T1000 (cell line): ENCODE measurements at regions not wholly inside any gene's neighbourhood (a gene's known extent, or its start where the extent isn't known, plus 50 kb on each side); places are given as distances from the start of the nearest gene placed in this dataset.

Experiments used
- DNase-seq: peaks from one replicate; lab custom pipeline; 2025; ENCODE audit warnings: mixed read lengths; lab: John Stamatoyannopoulos, UW

GRCh38 chr1:201708691-201709090, 120.3 kb upstream of the IPO9 start:
- DNase-seq = no peak

GRCh38 chr1:201709564-201710295, 119.2 kb upstream of the IPO9 start:
- DNase-seq = peak; percentile 57

GRCh38 chr1:201710632-201711597, 118.0 kb upstream of the IPO9 start:
- DNase-seq = no peak

DNA sequence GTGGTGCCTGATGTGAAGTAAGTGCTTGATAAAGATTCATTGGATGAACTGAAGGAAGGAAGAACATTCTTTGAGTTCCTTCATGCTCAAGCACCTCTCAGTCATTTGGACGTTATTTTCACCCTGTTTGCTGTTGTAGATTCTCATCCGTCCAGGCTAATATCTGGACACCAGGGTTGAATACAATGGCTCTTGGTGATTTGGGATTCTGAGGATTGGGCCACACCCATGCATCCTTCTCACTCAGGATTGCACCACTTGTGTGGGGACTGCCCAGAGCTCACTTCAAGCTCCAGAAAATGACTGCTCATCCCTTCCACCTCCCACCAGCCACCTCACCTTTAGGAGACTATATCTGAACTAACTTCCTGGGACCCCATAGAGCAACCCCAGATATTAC, 117.1 kb upstream of the IPO9 start:
- DNase-seq = no peak

GRCh38 chr1:201712387-201713085, 116.4 kb upstream of the IPO9 start:
- DNase-seq = no peak

DNA sequence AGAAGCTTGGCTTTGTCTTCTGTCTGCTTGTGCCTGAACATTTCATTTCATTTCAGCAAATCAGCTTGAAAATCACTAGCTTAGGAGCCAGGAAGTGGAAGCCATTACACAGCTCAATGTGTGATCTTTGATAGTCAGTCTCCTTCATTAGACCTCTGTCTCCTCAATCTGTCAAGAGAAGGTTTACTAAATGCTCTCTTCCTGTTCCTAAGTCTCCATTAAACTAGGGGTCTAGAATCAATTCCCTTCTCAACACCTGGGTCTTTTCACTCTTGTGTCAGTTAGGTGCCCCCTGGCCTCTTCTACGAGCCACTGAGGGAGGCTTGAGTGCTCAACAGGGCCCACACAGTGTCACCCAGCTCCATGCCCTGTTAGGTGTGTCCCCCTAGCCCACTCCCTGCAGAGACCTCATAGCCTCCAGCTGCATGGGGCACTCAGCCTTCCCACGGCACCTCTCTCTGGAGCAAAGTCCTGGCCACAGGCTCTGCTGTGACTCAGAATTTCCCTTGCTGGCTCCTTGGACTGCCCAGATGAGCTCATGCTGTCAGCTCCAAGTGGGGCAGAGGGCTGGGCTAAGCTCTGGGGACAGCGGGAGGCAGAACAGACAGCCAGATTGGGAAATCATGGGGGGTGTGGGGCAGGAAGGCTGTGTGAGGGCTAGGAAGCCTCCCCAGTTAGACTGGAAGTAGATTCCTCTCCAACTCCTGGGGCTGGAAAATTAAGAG, 115.7 kb upstream of the IPO9 start:
- DNase-seq = peak; percentile 93

- peak; percentile 95 for DNase-seq
Measured at GRCh38 chr1:201714542-201715329, 114.2 kb upstream of the IPO9 start.

DNA sequence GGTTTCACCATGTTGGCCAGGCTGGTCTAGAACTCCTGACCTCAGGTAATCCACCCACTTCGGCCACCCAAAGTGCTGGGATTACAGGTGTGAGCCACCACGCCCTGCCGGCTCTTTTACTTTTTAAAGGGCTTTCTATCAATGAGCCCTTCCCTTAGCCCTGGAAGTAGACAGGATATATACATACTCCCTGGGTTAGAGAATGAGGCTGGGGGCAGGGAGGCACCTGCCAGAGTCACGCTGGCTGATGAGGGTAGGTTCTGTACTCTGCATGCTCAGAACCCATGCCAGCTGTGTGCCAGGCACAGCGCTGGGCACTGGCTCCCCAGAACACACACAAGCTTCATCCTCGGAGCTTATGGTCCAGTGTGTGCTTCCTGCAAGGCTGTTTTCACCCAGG, 113.6 kb upstream of the IPO9 start:
- no peak for DNase-seq

DNA sequence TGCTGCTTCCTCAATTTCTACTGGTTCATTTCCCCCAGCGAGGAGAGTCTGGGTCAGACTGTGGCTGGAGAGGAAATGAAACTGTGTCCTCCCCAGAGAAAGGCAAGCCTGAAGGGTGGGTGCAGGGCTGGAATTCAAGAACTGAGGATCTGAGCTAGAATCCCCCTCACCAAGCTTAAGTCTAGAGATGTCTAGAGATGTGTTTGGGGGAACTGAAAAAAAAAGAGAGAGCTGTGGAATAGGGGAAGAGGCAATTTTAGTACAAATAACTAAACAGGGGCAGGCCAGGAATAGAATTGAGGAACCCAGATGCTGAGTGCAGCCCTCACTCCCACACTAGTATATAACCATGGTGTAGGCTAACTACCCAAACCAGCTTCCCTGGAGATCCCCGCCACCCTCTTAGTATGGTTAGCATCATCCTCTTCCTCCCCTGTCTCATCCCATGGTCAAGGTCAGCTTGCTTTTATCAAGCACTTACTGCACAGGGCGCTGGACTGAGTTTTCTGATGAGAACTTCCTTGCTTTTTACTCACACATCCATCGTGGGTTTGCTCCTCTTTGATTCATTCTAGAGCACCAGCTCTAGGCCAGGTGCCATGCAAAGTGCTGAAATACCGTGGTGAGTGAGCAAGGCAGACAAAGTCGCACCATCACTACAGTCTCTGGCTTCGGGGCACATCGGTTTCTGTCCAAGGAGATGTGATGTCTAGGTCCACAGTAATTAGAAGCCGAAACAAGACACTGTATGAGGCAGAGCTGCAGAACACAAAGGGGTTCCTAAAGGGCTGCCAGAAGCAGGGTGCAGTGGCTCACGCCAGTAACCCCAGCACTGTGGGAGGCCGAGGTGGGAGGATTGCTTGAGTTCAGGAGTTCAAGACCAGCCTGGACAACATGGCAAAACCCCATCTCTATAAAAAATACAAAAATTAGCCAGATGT, 112.9 kb upstream of the IPO9 start:
- no peak for DNase-seq

DNA sequence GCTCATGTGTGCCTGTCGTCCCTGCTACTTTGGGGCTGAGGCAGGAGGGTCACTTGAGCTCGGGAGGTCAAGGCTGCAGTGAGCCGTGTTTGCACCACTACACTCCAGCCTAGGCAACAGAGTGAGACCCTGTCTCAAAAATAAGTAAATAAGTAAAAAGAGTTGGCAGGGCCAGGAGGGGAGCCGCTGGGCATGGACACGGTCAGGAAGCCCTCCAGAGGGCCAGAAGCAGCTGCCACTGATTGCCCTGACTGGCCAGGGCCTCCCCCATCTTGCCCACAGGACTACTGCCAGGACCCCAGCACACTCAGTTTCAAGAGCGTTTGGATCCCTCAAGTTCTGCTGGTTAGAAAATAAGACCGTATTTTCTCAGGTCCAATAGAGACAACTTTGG, 112.2 kb upstream of the IPO9 start:
- no peak for DNase-seq

DNA sequence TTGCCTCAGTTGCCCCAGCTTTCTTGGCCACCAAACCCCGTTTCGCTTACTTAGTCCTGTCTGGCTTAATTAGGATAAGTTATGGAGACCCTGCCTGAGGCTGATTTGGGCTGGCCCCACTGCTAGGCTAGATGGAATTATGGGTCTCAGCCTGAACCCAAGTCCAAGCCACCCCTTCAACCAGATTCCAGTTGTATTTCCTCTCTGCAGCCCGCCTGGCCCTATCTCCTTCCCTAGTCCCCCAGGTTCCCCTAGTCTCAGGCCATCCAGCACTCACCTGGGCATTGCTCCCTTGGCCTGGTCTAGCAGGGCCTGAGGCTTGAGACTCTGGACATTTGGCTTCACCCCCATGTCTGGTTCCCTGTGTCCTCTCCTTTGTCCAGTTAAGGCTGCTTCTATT, 111.7 kb upstream of the IPO9 start:
- no peak for DNase-seq

GRCh38 chr1:201718346-201719202, 110.4 kb upstream of the IPO9 start:
- DNase-seq = no peak

DNA sequence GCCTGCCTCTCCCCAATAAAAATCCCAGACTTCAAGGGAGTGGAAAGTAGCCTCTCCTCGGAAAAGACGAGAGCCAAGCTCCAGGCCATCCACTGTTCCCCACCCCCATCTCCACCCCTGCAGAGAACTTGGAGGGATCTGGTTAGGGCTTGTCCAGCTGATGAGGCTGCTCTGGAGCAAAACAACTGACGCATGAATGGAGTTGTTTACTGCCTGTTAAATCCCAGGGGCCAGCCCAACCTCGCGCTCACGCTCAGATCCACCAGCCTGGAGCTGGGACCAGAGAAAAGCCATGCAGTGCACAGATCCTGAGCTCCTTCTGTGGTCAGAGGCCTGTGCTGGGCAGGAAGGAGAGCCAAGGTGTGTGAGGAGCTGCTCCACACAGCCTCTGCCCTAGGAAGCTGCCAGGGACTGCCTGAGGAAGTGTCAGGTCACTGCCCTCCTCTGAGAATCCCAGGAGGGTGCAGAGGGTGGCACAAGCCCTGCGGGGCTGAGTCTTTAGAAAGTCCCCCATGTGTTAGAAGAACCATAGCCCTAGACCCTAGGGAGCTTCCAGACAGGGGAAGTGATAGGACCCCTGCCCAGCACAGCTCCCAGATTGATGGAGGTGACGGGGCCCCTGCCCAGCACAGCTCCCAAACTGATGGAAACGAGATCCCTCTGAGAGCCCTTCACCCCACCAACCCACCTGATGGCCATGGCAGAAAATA, 109.0 kb upstream of the IPO9 start:
- peak; percentile 21 for DNase-seq

GRCh38 chr1:201720522-201720844, 108.5 kb upstream of the IPO9 start:
- DNase-seq = no peak

- DNase-seq = no peak
Measured at GRCh38 chr1:201721082-201722049, 107.6 kb upstream of the IPO9 start.

GRCh38 chr1:201724039-201724765, 104.8 kb upstream of the IPO9 start:
- no peak for DNase-seq

GRCh38 chr1:201724766-201725118, 104.2 kb upstream of the IPO9 start:
- no peak for DNase-seq
